ENCODE measurements at regions not wholly inside any gene's neighbourhood (a gene's known extent, or its start where the extent isn't known, plus 50 kb on each side); places are given as distances from the start of the nearest gene placed in this dataset.

DNA sequence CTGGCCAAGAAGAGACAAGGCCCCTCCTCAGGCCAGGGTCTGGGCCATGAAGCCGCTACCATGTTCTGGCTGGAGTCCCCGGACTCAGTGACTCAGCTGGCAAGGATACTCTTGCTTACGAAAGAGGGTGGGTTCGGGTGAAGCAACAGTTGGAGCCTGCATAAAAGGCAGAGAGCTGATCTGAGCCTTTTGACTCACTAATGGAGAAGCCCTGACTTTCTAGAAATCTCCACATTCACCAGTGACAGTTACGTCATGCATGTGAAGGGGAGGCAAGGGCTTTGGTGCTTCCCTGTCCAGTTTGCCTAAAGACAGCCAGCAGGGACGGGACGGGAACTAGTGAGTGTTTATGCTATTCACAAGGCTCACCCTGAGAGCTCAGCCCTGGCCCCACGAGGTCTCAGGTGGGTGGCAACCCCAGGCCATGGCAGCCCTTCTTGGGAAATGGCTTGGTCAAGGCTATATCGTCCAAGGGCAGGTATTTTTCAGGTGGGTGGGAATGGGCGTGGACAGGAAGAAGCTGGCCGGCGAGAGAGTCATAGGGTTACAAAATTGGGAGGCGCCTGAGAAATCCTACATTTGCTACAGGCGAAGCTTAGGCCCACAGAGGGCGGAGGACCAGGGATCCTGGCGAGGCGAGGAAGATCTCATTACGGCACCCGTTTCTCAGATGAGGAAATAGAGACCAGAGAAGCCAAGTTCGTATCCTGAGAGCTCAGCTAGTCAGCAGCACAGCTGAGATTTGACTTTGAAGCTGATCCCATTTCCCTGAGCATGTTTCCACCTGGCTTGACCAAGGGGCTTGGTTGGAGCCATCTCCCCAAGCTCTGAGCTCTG is 314.6 kb downstream of the BCL11B start:
- Histone ChIP-seq H3K36me3 (no peaks in the 10 kb centered on the region), H3K27ac (peak overlapping the region; percentile 68), H3K27me3 (no peaks in the 10 kb centered on the region), H3K4me1 (peaks cover 35% of the 10 kb centered on the region), H3K4me3 (no peak overlapping the region), H3K9me3 (no peaks in the 10 kb centered on the region)
- 47% methylated on average over 18 of the region's 20 CpGs for WGBS
- peak; percentile 86 to 90 for DNase-seq (ENCODE audit: low spot score in 2 of 2)
- TF ChIP-seq POLR2A (IDR thresholded peaks at IDR 0.05) (no peak), POLR2AphosphoS5 (IDR thresholded peaks at IDR 0.05) (peak; percentile 30 to 85 (median 57))

DNA sequence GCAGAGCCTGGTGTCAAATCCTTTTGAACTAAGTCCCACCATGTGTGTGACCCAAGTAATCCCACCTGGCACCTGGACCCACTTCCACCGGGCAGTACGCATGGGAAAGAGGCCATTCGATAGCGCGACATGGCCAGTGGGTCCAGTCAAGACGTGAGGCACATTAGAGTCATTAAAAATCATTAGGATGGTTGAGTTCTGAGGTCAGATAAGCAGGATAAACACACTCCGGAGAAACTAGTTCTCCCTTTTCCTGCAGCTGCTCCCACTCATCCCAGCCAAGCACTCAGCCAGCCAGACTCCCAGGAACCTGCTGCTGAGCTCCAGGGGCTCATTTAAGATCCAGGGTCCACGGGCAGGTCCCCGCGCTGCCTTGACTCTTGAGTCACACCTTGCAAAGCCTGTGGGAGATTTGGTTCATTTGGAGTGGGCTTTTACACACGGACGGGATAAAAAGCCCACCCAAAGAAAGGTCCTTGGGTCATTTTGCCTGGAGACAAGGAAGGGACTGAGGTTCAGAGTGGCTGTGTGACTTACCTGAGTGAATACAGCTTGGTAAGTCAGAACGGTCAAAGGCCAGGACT is 313.9 kb downstream of the BCL11B start:
- Histone ChIP-seq H3K4me1 (peaks cover 29% of the 10 kb centered on the region), H3K27me3 (no peaks in the 10 kb centered on the region), H3K9me3 (no peaks in the 10 kb centered on the region), H3K36me3 (no peaks in the 10 kb centered on the region), H3K27ac (peak overlapping the region; percentile 68), H3K4me3 (no peak overlapping the region)
- TF ChIP-seq, protein P1, sequence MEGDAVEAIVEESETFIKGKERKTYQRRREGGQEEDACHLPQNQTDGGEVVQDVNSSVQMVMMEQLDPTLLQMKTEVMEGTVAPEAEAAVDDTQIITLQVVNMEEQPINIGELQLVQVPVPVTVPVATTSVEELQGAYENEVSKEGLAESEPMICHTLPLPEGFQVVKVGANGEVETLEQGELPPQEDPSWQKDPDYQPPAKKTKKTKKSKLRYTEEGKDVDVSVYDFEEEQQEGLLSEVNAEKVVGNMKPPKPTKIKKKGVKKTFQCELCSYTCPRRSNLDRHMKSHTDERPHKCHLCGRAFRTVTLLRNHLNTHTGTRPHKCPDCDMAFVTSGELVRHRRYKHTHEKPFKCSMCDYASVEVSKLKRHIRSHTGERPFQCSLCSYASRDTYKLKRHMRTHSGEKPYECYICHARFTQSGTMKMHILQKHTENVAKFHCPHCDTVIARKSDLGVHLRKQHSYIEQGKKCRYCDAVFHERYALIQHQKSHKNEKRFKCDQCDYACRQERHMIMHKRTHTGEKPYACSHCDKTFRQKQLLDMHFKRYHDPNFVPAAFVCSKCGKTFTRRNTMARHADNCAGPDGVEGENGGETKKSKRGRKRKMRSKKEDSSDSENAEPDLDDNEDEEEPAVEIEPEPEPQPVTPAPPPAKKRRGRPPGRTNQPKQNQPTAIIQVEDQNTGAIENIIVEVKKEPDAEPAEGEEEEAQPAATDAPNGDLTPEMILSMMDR (IDR thresholded peaks at IDR 0.05) = no peak
- no peak for TF ChIP-seq EP300 (IDR thresholded peaks at IDR 0.05)
- no peak for TF ChIP-seq POLR2A (IDR thresholded peaks at IDR 0.05)
- TF ChIP-seq POLR2AphosphoS5 (IDR thresholded peaks at IDR 0.05) = no peak
- 75% methylated on average over 13 of the region's 13 CpGs for WGBS
- no peak for DNase-seq (ENCODE audit: low spot score in 2 of 2)

DNA sequence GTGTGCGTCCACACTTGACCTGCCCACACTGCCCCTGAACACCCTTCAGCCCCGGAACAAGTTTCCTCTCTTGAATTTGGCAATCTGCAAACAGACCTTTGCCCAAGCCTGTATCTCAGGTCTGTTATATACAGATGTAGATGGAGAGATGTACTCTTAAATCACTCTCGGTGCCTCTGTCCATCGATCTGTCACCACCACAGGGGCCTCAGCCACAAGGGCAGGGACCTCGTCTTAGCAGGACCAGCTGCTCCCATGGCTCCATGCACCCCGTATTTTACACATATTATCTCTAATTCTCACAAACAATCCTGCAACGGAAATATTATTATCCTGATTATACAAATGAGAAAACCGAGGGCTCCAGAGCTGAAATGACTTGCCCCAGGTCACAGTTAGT is 313.4 kb downstream of the BCL11B start:
- no peaks in the 10 kb centered on the region for H3K36me3 ChIP-seq
- H3K4me3 ChIP-seq = no peak overlapping the region
- H3K9me3 ChIP-seq = no peaks in the 10 kb centered on the region
- H3K27me3 ChIP-seq = no peaks in the 10 kb centered on the region
- no peak for DNase-seq (ENCODE audit: low spot score in 2 of 2)
- H3K4me1 ChIP-seq = peaks cover 25% of the 10 kb centered on the region
- TF ChIP-seq EP300 (IDR thresholded peaks at IDR 0.05) (no peak), POLR2AphosphoS5 (IDR thresholded peaks at IDR 0.05) (no peak), POLR2A (IDR thresholded peaks at IDR 0.05) (no peak)
- TF ChIP-seq, protein P1 (IDR thresholded peaks at IDR 0.05) = no peak
- WGBS = 89% methylated on average over 8 of the region's 8 CpGs
- H3K27ac ChIP-seq = no peak overlapping the region

DNA sequence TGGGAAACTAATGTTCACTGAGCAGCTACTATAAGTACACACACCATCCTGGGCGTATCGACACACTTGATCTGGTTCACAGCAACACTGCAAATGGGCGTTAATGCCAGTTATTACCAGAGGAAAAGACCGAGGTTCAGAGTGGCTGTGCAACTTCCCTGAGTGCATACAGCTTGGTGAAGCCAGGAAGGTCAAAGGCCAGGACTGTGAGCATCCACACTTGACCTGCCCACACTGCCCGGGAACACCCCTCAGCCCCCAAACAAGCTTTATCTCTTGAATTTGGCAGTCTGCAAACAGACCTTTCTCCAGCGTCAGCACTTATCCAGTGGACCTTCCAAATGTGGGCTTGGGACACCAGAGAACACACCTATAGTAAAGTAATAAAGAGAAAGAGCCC is 312.6 kb downstream of the BCL11B start:
- TF ChIP-seq POLR2A (IDR thresholded peaks at IDR 0.05) (no peak), EP300 (IDR thresholded peaks at IDR 0.05) (no peak), POLR2AphosphoS5 (IDR thresholded peaks at IDR 0.05) (no peak)
- TF ChIP-seq, protein P1 (IDR thresholded peaks at IDR 0.05) = no peak
- Histone ChIP-seq H3K27me3 (no peaks in the 10 kb centered on the region), H3K27ac (no peak overlapping the region), H3K36me3 (no peaks in the 10 kb centered on the region), H3K4me3 (no peak overlapping the region), H3K9me3 (no peaks in the 10 kb centered on the region), H3K4me1 (peaks cover 26% of the 10 kb centered on the region)
- no peak for DNase-seq (ENCODE audit: low spot score in 2 of 2)
- WGBS = 89% methylated on average over 5 of the region's 6 CpGs

DNA sequence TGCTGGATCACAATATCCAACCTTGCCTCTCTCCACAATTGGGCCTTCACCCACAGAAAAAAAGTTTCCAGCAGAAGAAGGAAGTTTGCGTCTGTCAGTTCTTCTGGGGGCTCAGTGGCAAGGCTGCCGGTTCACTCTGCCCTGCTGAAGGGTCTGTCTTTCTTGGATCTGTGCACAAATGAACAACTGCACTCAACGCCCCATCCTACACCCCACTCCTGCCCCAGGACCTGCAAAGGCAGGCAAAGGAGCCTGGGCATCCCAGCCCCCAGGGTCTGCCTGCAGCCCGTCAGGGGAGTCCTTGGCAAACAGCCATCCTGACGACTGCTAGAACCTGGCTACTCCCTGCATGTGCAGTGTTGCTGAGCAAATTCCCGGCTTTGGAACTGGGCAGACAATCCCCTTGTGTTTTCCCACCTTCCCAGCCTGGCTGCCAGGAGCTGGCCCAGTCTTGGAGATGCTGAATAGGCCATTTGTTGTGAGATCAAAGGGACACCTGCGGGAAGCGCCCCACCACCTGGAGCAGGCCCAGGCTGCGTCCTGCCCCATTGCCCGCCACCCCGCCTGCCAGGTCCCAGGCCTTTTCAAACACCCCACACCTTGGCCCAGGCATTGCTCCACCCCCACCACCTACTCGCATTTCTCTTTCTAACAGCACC is 311.9 kb downstream of the BCL11B start:
- H3K9me3 ChIP-seq = no peaks in the 10 kb centered on the region
- no peaks in the 10 kb centered on the region for H3K27me3 ChIP-seq
- TF ChIP-seq POLR2A (IDR thresholded peaks at IDR 0.05) = no peak
- TF ChIP-seq, protein P1 (IDR thresholded peaks at IDR 0.05) = no peak
- TF ChIP-seq POLR2AphosphoS5 (IDR thresholded peaks at IDR 0.05) = no peak
- no peak for TF ChIP-seq EP300 (IDR thresholded peaks at IDR 0.05)
- no peak for DNase-seq (ENCODE audit: low spot score in 2 of 2)
- no peak overlapping the region for H3K4me3 ChIP-seq
- H3K27ac ChIP-seq = no peak overlapping the region
- WGBS = 83% methylated on average over 9 of the region's 12 CpGs
- H3K36me3 ChIP-seq = no peaks in the 10 kb centered on the region
- H3K4me1 ChIP-seq = peaks cover 31% of the 10 kb centered on the region

All from suprapubic skin (tissue), 4 donors.